OCI-LY7 (cell line): ENCODE measurements at regions not wholly inside any gene's neighbourhood (a gene's known extent, or its start where the extent isn't known, plus 50 kb on each side); places are given as distances from the start of the nearest gene placed in this dataset.

ENCODE experiments used
- CTCF ChIP-seq: fragments of 200-600 bp; sonication (generic); conservative IDR thresholded peaks from 2 replicates; pipeline ENCODE4 v1.5.1; 2014; ENCODE audit warnings: mild to moderate bottlenecking, antibody characterized with exemption, low read length, moderate library complexity, mixed read lengths
- EZH2phosphoT487 ChIP-seq: fragments of 200-600 bp; sonication (generic); IDR thresholded peaks from 2 replicates; pipeline ENCODE4 v1.6.1; 2018; ENCODE audit warnings: low read depth, borderline replicate concordance, mild to moderate bottlenecking, mixed run types, antibody characterized with exemption, low read length, moderate library complexity, mixed read lengths

GRCh38 chr12:88354691-88355090, 212.6 kb downstream of the TMTC3 start:
- TF ChIP-seq CTCF: no peak
- TF ChIP-seq EZH2phosphoT487: no peak
